Peyer's patch (tissue), 4 donors: ENCODE measurements at regions not wholly inside any gene's neighbourhood (a gene's known extent, or its start where the extent isn't known, plus 50 kb on each side); places are given as distances from the start of the nearest gene placed in this dataset.
"Not testable (repeated sequence)": the region's sequence is repeated elsewhere in the genome, so short reads cannot be mapped to it uniquely, and the experiment has no call there.

ENCODE experiments used
- DNase-seq, 3 donors: peaks; one replicate each; pipeline ENCODE4 v3.0.0-alpha.2; 2017 to 2019
- H3K27ac ChIP-seq, 4 donors: fragments of 200-600 bp; sonication (generic); one replicate each; pipeline ENCODE4 v1.5.1; 2016 to 2019
- H3K27me3 ChIP-seq, 2 donors: fragments of 200-600 bp; sonication (generic); one replicate each; pipeline ENCODE4 v1.5.1; 2019
- H3K36me3 ChIP-seq, 3 donors: fragments of 200-600 bp; sonication (generic); one replicate each; pipeline ENCODE4 v1.5.1; 2016 to 2019
- H3K4me1 ChIP-seq, 4 donors: fragments of 200-600 bp; sonication (generic); one replicate each; pipeline ENCODE4 v1.5.1; 2016 to 2019
- H3K4me3 ChIP-seq, 4 donors: fragments of 200-600 bp; sonication (generic); 1 replicate in 3 of 4; 2 replicates in 1 of 4; pipeline ENCODE4 v1.5.1; 2016 to 2019; ENCODE audit warnings: mild to moderate bottlenecking in 1 of 4
- H3K9me3 ChIP-seq, 4 donors: fragments of 200-600 bp; sonication (generic); one replicate each; pipeline ENCODE4 v1.5.1; 2016 to 2019; ENCODE audit warnings: mild to moderate bottlenecking in 1 of 4
- POLR2A ChIP-seq, 2 donors: fragments of 450-650 bp; IDR thresholded peaks; one replicate each; pipeline ENCODE4 v1.5.1; 2017; ENCODE audit warnings: antibody characterized with exemption in 2 of 2, mild to moderate bottlenecking in 2 of 2, moderate library complexity in 2 of 2
- TF ChIP-seq, protein P1 (sequence below), 6 experiments: fragments of 450-650 bp in 4 of 6; fragments of 200-600 bp in 2 of 6; sonication (generic) in 1 of 6; IDR thresholded peaks; one replicate each; pipeline ENCODE4 v1.5.1; 2017 to 2019; ENCODE audit warnings: antibody characterized with exemption in 6 of 6, mild to moderate bottlenecking in 3 of 6, moderate library complexity in 1 of 6

DNA sequence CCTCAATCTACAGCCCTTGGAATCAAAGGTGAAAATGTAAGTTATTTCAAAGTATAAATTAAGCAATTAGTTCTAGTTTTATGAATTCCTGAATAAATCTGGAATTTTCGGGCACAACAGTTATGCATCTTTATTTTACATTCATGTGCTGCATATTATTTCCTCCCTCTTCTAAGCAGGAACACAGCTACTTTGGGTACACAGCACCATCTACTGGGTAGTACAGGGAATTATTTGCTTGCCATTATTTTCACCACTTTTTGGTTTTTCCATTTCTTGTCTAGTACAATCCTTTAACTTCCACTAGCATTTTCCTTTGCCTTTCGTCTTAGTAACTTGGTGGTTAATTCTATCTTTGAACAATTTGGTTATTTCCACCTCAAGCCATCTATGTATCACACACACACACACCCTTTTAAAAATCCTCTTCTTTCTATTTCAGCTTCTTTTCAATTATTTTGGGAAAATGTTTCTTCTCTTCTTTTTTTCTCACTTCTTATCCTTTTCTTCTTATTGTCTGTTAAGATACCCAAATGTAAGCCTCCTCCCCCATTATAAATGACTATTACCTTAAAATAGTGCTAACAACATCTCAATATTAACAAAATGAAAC lies 451.0 kb downstream of the MFSD1 start:
- no peaks in the 10 kb centered on the region for H3K27me3 ChIP-seq
- H3K27ac ChIP-seq, result no peak overlapping the region
- no peak overlapping the region for H3K4me3 ChIP-seq
- no peak for DNase-seq
- H3K9me3 ChIP-seq, result peaks cover 0 to 10% (median 0%) of the 10 kb centered on the region in 4 donors
- H3K36me3 ChIP-seq, result no peaks in the 10 kb centered on the region
- H3K4me1 ChIP-seq, result no peaks in the 10 kb centered on the region
- TF ChIP-seq POLR2A (IDR thresholded peaks at IDR 0.05), result no peak
- TF ChIP-seq, protein P1, sequence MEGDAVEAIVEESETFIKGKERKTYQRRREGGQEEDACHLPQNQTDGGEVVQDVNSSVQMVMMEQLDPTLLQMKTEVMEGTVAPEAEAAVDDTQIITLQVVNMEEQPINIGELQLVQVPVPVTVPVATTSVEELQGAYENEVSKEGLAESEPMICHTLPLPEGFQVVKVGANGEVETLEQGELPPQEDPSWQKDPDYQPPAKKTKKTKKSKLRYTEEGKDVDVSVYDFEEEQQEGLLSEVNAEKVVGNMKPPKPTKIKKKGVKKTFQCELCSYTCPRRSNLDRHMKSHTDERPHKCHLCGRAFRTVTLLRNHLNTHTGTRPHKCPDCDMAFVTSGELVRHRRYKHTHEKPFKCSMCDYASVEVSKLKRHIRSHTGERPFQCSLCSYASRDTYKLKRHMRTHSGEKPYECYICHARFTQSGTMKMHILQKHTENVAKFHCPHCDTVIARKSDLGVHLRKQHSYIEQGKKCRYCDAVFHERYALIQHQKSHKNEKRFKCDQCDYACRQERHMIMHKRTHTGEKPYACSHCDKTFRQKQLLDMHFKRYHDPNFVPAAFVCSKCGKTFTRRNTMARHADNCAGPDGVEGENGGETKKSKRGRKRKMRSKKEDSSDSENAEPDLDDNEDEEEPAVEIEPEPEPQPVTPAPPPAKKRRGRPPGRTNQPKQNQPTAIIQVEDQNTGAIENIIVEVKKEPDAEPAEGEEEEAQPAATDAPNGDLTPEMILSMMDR (IDR thresholded peaks at IDR 0.05), result peak in 3 of 6 experiments; percentile 33 to 43 (median 43)

DNA sequence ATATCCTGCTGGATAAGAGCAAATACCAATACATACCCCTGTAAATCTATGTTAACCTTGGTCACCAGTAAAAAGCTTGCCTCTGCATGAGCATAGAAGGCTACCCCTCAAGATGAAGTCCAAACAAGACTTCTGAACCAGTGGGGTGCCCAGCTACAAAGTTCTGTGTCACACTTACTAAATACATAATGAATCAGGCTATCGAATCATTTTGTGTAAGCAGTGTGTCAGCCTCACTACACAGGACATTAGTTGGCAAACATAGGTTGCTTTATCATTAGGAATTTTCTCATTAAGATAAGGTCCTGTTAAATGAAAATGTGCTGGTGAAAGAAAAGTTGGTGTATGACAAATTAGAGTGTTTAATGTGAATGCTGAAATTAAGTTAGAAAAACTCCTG lies 452.0 kb downstream of the MFSD1 start:
- no peaks in the 10 kb centered on the region for H3K4me1 ChIP-seq
- TF ChIP-seq, protein P1 (IDR thresholded peaks at IDR 0.05), result no peak
- TF ChIP-seq POLR2A (IDR thresholded peaks at IDR 0.05), result no peak
- H3K27ac ChIP-seq, result no peak overlapping the region
- peaks cover 0 to 10% (median 0%) of the 10 kb centered on the region in 4 donors for H3K9me3 ChIP-seq
- no peaks in the 10 kb centered on the region for H3K27me3 ChIP-seq
- no peaks in the 10 kb centered on the region for H3K36me3 ChIP-seq
- no peak for DNase-seq
- no peak overlapping the region for H3K4me3 ChIP-seq

DNA sequence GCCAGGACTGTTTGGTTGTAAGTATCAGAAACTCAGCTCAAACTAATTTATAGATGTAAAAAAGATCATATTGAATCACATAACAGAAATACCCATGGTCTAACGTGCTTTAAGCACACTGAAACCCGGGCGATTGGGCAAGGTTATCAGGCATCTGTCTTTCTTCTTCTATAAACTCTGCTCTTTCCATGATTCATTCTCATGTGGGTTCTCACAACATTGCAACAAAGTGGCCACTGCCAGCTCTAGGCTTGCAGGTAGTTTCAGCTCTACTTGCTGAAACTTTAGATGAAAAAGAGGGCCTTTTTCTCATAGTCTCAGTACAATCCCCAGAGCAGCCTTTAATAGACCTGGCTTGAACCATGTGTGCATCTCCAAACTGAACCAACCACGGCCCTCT lies 456.1 kb downstream of the MFSD1 start:
- Histone ChIP-seq H3K27me3 (no peaks in the 10 kb centered on the region), H3K9me3 (peaks cover 0 to 1% (median 0%) of the 10 kb centered on the region in 4 donors), H3K27ac (no peak overlapping the region), H3K4me3 (no peak overlapping the region), H3K36me3 (no peaks in the 10 kb centered on the region), H3K4me1 (no peaks in the 10 kb centered on the region)
- TF ChIP-seq POLR2A (IDR thresholded peaks at IDR 0.05), result no peak
- TF ChIP-seq, protein P1 (IDR thresholded peaks at IDR 0.05), result no peak
- no peak for DNase-seq

DNA sequence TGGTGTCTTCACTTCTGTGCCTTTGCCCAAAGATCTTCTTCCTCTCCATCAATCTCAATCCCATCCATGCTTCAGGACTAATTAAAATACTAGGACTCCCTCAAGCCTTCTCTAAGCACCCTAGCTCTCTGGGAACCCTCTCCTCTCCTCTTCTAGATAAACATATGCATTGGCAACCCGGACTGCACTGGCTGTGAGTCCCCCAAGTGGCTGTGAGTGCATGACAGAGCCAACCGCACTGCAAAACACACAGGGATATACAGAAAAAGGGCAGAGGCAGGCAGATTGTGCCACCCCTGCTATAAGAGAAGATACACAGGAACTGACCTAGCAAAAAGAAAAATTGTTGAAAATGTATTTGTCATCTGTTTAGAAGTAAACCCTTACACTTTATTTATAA lies 457.1 kb downstream of the MFSD1 start:
- Histone ChIP-seq H3K27ac (no peak overlapping the region), H3K4me3 (no peak overlapping the region), H3K9me3 (no peaks in the 10 kb centered on the region), H3K4me1 (no peaks in the 10 kb centered on the region), H3K36me3 (no peaks in the 10 kb centered on the region), H3K27me3 (no peaks in the 10 kb centered on the region)
- no peak for DNase-seq
- TF ChIP-seq, protein P1 (IDR thresholded peaks at IDR 0.05), result no peak
- no peak for TF ChIP-seq POLR2A (IDR thresholded peaks at IDR 0.05)

DNA sequence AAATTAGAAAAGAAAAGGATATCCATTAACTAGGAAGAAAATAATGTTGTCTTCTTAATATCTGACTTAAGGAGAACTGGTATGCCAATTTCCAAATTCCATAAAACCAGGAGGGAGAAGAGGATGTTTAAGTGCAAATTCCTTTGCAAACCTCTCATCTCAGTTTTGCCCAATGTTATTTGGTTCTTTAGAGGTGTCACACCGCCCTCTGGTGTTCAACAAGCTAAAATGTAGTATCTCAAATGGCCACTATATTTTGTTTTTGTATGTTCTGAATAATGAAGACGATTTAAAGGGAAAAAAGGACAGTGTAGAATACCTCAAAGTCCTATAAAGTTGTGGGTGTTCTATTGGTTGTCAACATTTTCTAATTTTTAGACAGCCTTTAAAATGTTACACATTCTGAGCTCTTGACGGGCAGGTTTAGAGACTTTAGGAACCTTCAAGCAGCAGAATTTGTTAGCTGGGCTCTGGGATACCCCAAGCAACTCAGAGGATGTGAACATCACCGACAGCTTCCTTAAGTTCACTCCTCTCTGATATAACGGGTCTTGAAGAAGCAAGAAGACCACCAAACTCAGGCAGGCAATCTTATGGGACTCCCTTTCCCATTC lies 458.3 kb downstream of the MFSD1 start:
- H3K36me3 ChIP-seq, result no peaks in the 10 kb centered on the region
- no peaks in the 10 kb centered on the region for H3K9me3 ChIP-seq
- no peaks in the 10 kb centered on the region for H3K4me1 ChIP-seq
- no peak overlapping the region for H3K4me3 ChIP-seq
- no peaks in the 10 kb centered on the region for H3K27me3 ChIP-seq
- no peak overlapping the region for H3K27ac ChIP-seq
- DNase-seq, result peak in 1 of 3 donors; percentile 70
- TF ChIP-seq POLR2A (IDR thresholded peaks at IDR 0.05), result no peak
- TF ChIP-seq, protein P1 (IDR thresholded peaks at IDR 0.05), result peak; percentile 6 to 79 (median 64)

DNA sequence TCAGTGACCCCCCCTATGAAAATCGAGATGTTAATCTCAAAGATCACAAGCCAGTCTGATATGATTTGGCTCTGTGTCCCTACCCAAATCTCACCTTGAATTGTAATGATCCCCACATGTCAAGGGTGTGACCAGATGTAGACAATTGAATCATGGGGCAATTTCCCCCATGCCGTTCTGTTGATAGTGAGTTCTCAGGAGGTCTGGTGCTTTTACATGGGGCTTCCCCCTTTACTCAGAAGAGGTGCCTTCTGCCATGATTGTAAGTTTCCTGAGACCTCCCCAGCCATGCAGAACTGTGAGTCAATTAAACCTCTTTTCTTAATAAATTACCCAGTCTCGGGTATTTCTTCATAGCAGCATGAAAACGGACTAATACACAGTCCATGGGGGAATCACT lies 459.5 kb downstream of the MFSD1 start:
- H3K4me3 ChIP-seq, H3K27ac ChIP-seq, H3K27me3 ChIP-seq, H3K4me1 ChIP-seq, H3K36me3 ChIP-seq, DNase-seq, H3K9me3 ChIP-seq: not testable (repeated sequence)
